ENCODE measurements at regions not wholly inside any gene's neighbourhood (a gene's known extent, or its start where the extent isn't known, plus 50 kb on each side); places are given as distances from the start of the nearest gene placed in this dataset.

GRCh38 chr9:85377731-85378289, 363.9 kb downstream of the AGTPBP1 start (continued):
- no peak for TF ChIP-seq BCL11B (tag by site-specific recombination; IDR thresholded peaks at IDR 0.05; ENCODE audit: low read depth)
- no peak for TF ChIP-seq ZNF560 (tag by site-specific recombination; IDR thresholded peaks at IDR 0.05; ENCODE audit: borderline replicate concordance)
- peak; percentile 89 for TF ChIP-seq ZNF692 (tag by site-specific recombination; IDR thresholded peaks at IDR 0.05)
- TF ChIP-seq ZNF24 (tag by site-specific recombination; IDR thresholded peaks at IDR 0.05): peak; percentile 29; the same call in 1 of the 2 replicates
- TF ChIP-seq ZNF416 (tag by site-specific recombination; IDR thresholded peaks at IDR 0.05): no peak
- TF ChIP-seq, protein P1, sequence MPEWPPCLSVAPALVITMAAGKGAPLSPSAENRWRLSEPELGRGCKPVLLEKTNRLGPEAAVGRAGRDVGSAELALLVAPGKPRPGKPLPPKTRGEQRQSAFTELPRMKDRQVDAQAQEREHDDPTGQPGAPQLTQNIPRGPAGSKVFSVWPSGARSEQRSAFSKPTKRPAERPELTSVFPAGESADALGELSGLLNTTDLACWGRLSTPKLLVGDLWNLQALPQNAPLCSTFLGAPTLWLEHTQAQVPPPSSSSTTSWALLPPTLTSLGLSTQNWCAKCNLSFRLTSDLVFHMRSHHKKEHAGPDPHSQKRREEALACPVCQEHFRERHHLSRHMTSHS (tag by site-specific recombination; IDR thresholded peaks at IDR 0.05): peak; percentile 97
- TF ChIP-seq, protein P2, sequence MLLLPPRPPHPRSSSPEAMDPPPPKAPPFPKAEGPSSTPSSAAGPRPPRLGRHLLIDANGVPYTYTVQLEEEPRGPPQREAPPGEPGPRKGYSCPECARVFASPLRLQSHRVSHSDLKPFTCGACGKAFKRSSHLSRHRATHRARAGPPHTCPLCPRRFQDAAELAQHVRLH (tag by site-specific recombination; IDR thresholded peaks at IDR 0.05): no peak
- no peak for TF ChIP-seq KLF17 (tag by site-specific recombination; IDR thresholded peaks at IDR 0.05)
- peak; percentile 98 for TF ChIP-seq FEZF1 (tag by site-specific recombination; IDR thresholded peaks at IDR 0.05)
- TF ChIP-seq KLF9 (tag by site-specific recombination; IDR thresholded peaks at IDR 0.05; ENCODE audit: low read depth): no peak
- TF ChIP-seq, protein P3, sequence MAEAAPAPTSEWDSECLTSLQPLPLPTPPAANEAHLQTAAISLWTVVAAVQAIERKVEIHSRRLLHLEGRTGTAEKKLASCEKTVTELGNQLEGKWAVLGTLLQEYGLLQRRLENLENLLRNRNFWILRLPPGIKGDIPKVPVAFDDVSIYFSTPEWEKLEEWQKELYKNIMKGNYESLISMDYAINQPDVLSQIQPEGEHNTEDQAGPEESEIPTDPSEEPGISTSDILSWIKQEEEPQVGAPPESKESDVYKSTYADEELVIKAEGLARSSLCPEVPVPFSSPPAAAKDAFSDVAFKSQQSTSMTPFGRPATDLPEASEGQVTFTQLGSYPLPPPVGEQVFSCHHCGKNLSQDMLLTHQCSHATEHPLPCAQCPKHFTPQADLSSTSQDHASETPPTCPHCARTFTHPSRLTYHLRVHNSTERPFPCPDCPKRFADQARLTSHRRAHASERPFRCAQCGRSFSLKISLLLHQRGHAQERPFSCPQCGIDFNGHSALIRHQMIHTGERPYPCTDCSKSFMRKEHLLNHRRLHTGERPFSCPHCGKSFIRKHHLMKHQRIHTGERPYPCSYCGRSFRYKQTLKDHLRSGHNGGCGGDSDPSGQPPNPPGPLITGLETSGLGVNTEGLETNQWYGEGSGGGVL (tag by site-specific recombination; IDR thresholded peaks at IDR 0.05): no peak
- no peak for TF ChIP-seq ZNF114 (tag by site-specific recombination; IDR thresholded peaks at IDR 0.05)
- TF ChIP-seq ZNF214 (tag by site-specific recombination; IDR thresholded peaks at IDR 0.05; ENCODE audit: borderline replicate concordance): no peak
- TF ChIP-seq, protein P4, sequence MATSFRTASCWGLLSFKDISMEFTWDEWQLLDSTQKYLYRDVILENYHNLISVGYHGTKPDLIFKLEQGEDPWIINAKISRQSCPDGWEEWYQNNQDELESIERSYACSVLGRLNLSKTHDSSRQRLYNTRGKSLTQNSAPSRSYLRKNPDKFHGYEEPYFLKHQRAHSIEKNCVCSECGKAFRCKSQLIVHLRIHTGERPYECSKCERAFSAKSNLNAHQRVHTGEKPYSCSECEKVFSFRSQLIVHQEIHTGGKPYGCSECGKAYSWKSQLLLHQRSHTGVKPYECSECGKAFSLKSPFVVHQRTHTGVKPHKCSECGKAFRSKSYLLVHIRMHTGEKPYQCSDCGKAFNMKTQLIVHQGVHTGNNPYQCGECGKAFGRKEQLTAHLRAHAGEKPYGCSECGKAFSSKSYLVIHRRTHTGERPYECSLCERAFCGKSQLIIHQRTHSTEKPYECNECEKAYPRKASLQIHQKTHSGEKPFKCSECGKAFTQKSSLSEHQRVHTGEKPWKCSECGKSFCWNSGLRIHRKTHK (tag by site-specific recombination; IDR thresholded peaks at IDR 0.05): no peak
- peak; percentile 32; the same call in 1 of the 2 replicates for TF ChIP-seq ZNF513 (tag by site-specific recombination; IDR thresholded peaks at IDR 0.05)
- TF ChIP-seq, protein P5, sequence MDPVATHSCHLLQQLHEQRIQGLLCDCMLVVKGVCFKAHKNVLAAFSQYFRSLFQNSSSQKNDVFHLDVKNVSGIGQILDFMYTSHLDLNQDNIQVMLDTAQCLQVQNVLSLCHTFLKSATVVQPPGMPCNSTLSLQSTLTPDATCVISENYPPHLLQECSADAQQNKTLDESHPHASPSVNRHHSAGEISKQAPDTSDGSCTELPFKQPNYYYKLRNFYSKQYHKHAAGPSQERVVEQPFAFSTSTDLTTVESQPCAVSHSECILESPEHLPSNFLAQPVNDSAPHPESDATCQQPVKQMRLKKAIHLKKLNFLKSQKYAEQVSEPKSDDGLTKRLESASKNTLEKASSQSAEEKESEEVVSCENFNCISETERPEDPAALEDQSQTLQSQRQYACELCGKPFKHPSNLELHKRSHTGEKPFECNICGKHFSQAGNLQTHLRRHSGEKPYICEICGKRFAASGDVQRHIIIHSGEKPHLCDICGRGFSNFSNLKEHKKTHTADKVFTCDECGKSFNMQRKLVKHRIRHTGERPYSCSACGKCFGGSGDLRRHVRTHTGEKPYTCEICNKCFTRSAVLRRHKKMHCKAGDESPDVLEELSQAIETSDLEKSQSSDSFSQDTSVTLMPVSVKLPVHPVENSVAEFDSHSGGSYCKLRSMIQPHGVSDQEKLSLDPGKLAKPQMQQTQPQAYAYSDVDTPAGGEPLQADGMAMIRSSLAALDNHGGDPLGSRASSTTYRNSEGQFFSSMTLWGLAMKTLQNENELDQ (tag by site-specific recombination; IDR thresholded peaks at IDR 0.05; ENCODE audit: low read depth): no peak
- TF ChIP-seq ZNF175 (tag by site-specific recombination; IDR thresholded peaks at IDR 0.05): no peak
- TF ChIP-seq ZNF394 (tag by site-specific recombination; IDR thresholded peaks at IDR 0.05; ENCODE audit: borderline replicate concordance): no peak; the same call in none of the 2 replicates
- TF ChIP-seq GFI1B (tag by site-specific recombination; IDR thresholded peaks at IDR 0.05): peak; percentile 28
- TF ChIP-seq ZNF785 (tag by site-specific recombination; IDR thresholded peaks at IDR 0.05): no peak
- peak; percentile 64; the same call in 1 of the 2 replicates for TF ChIP-seq ZXDB (tag by site-specific recombination; IDR thresholded peaks at IDR 0.05)
- TF ChIP-seq PRDM4 (tag by site-specific recombination; IDR thresholded peaks at IDR 0.05): peak; percentile 79
- TF ChIP-seq ZEB2 (tag by site-specific recombination; IDR thresholded peaks at IDR 0.05): peak; percentile 64
- no peak for TF ChIP-seq PRDM1 (tag by site-specific recombination; IDR thresholded peaks at IDR 0.05)
- no peak for TF ChIP-seq MZF1 (tag by site-specific recombination; IDR thresholded peaks at IDR 0.05; ENCODE audit: borderline replicate concordance)
- TF ChIP-seq ZSCAN30 (tag by site-specific recombination; IDR thresholded peaks at IDR 0.05): peak; percentile 59
